HepG2 (cell line): ENCODE measurements at regions not wholly inside any gene's neighbourhood (a gene's known extent, or its start where the extent isn't known, plus 50 kb on each side); places are given as distances from the start of the nearest gene placed in this dataset.
"Not testable (repeated sequence)": the region's sequence is repeated elsewhere in the genome, so short reads cannot be mapped to it uniquely, and the experiment has no call there.

Source experiments
- ATAC-seq: fragments of 200-7000 bp; cut with Tn5 transposase; 3 replicates; pipeline ENCODE4 v1.9.1; 2020; ENCODE audit warnings: mild to moderate bottlenecking, moderate library complexity
- BruUV-seq: library from RNA; stranded (reverse); fragments of 400-500 nt; replicated peaks from 2 replicates; lab custom pipeline; 2021; lab: Mats Ljungman, UMichigan
- CTCF ChIA-PET: fragments of 300-600 bp; formaldehyde crosslinking; extraction: SDS; loops from one replicate; lab custom pipeline; 2021; ENCODE audit warnings: low total read pairs, inconsistent platforms, low intra/inter-chr PET ratio; lab: Yijun Ruan, JAX
- POLR2A ChIA-PET: fragments of 350-600 bp; sonication (Branson Sonifier 250); formaldehyde crosslinking; loops from one replicate; lab custom pipeline; 2020; ENCODE audit warnings: antibody characterized with exemption, inconsistent platforms; lab: Yijun Ruan, JAX
- DNase-seq: peaks from one replicate; pipeline ENCODE4 v3.0.0-alpha.2; 2015; ENCODE audit warnings: low spot score
- FAIRE-seq: peaks from 3 replicates; lab custom pipeline; 2011; peaks lifted over from hg19 to GRCh38; lab: Jason Lieb, UNC
- H2AFZ ChIP-seq: one replicate; pipeline ENCODE4 v1.6.1; 2011; ENCODE audit warnings: low read length, inconsistent platforms
- H3K27ac ChIP-seq: fragments of 300-600 bp; 3 replicates; pipeline ENCODE4 v1.8.0; 2011; ENCODE audit warnings: mixed run types, mild to moderate bottlenecking, mixed read lengths, low read length, inconsistent platforms; ENCODE audit not compliant: insufficient read depth; ENCODE audit errors: extremely low read length
- H3K27me3 ChIP-seq, 2 experiments: fragments of 200-600 bp in 1 of 2; 2 replicates in 1 of 2; 3 replicates in 1 of 2; pipeline versions ENCODE4 v1.6.0 to v1.8.0; 2011; ENCODE audit warnings: low read length in 2 of 2, mild to moderate bottlenecking in 2 of 2, moderate library complexity in 2 of 2, inconsistent platforms in 1 of 2; ENCODE audit not compliant: insufficient read depth in 2 of 2, control insufficient read depth in 1 of 2
- H3K36me3 ChIP-seq, 2 experiments: fragments of 200-600 bp in 1 of 2; replicated peaks in 1 of 2; 2 replicates in 1 of 2; 3 replicates in 1 of 2; pipeline versions ENCODE4 v1.5.1 to v1.8.0; 2011; ENCODE audit warnings: low read length in 2 of 2, inconsistent platforms in 1 of 2; ENCODE audit not compliant: insufficient read depth in 2 of 2, control insufficient read depth in 1 of 2
- H3K4me1 ChIP-seq: 2 replicates; pipeline ENCODE4 v1.5.1; 2012; ENCODE audit warnings: low read length, inconsistent platforms; ENCODE audit not compliant: insufficient read depth
- H3K4me2 ChIP-seq: 2 replicates; pipeline ENCODE4 v1.6.0; 2011; ENCODE audit warnings: low read depth, low read length, inconsistent platforms
- H3K4me3 ChIP-seq, 3 experiments: fragments of 200-600 bp in 1 of 3; sonication (generic), shearing (Covaris generic) in 1 of 3; replicated peaks in 1 of 3; 2 replicates each; pipeline ENCODE4 v1.5.1; 2011 to 2016; ENCODE audit warnings: low read length in 3 of 3, inconsistent platforms in 2 of 3, low read depth in 2 of 3, mild to moderate bottlenecking in 2 of 3, control low read depth in 1 of 3, mixed read lengths in 1 of 3; ENCODE audit not compliant: insufficient read depth in 1 of 3
- H3K79me2 ChIP-seq: one replicate; pipeline ENCODE4 v1.6.1; 2011; ENCODE audit warnings: low read length, inconsistent platforms; ENCODE audit not compliant: insufficient read depth
- H3K9ac ChIP-seq: 2 replicates; pipeline ENCODE4 v1.6.0; 2011; ENCODE audit warnings: mild to moderate bottlenecking, low read depth, low read length, inconsistent platforms; ENCODE audit not compliant: insufficient read depth
- H3K9me3 ChIP-seq: 2 replicates; pipeline ENCODE4 v1.5.1; 2012; ENCODE audit warnings: mild to moderate bottlenecking, low read length
- H4K20me1 ChIP-seq: 2 replicates; pipeline ENCODE4 v1.6.0; 2011; ENCODE audit warnings: inconsistent platforms, mild to moderate bottlenecking, low read length, moderate library complexity; ENCODE audit not compliant: insufficient read depth
- WGBS: methylation state at CpG from one replicate; pipeline ENCODE4 v1.1.6; 2017; ENCODE audit warnings: low lambda C conversion rate; 5-methylcytosine and 5-hydroxymethylcytosine counted together
- in situ Hi-C: cut with HindIII; loops from 2 replicates; pipeline ENCODE4 v1.10.0; 2017; ENCODE audit warnings: low pct_unique_long_range_greater_than_20kb; ENCODE audit not compliant: extremely low pct_ligation_motif_present
- intact Hi-C: fragments of 100-400 bp; cut with micrococcal nuclease; formaldehyde crosslinking; loops from one replicate; pipeline ENCODE4 v1.10.0; 2022; ENCODE audit not compliant: unreplicated experiment
- small RNA-seq, 3 experiments: library from RNA; depleted of rRNA; stranded (forward); fragments of <200 nt; gene quantifications; one replicate each; pipeline ENCODE3, GENCODE V24; 2012; ENCODE audit warnings: low read depth in 2 of 3, low replicate concordance in 1 of 3; ENCODE audit not compliant: insufficient read length in 3 of 3, insufficient read depth in 2 of 3

GRCh38 chr17:43299300-43300076 lies 65.7 kb upstream of the RNU2-1 start:
- DNase-seq, CTCF ChIA-PET, H4K20me1 ChIP-seq, H3K27ac ChIP-seq, intact Hi-C loops, FAIRE-seq, in situ Hi-C loops, H3K36me3 ChIP-seq, H3K27me3 ChIP-seq, POLR2A ChIA-PET, H3K9ac ChIP-seq, H3K9me3 ChIP-seq, H3K4me3 ChIP-seq, H3K79me2 ChIP-seq, H3K4me1 ChIP-seq, H2AFZ ChIP-seq, H3K4me2 ChIP-seq: not testable (repeated sequence)
- peak; percentile 54 for ATAC-seq
- BruUV-seq, result TSS peak; percentile 96
- no CpG with 5 or more reads among the region's 37 CpGs for WGBS

GRCh38 chr17:43289670-43290069 lies 55.9 kb upstream of the RNU2-1 start:
- ATAC-seq, H3K9ac ChIP-seq, H3K79me2 ChIP-seq, H3K4me2 ChIP-seq, POLR2A ChIA-PET, FAIRE-seq, H3K27me3 ChIP-seq, DNase-seq, in situ Hi-C loops, H4K20me1 ChIP-seq, BruUV-seq, CTCF ChIA-PET, H3K27ac ChIP-seq, H3K4me1 ChIP-seq, H3K9me3 ChIP-seq, intact Hi-C loops, H3K4me3 ChIP-seq, H3K36me3 ChIP-seq, H2AFZ ChIP-seq: not testable (repeated sequence)
- WGBS, result no CpG with 5 or more reads among the region's 11 CpGs

- intact Hi-C loops, CTCF ChIA-PET, H3K27me3 ChIP-seq, BruUV-seq, H2AFZ ChIP-seq, H3K9ac ChIP-seq, ATAC-seq, H3K9me3 ChIP-seq, H3K79me2 ChIP-seq, FAIRE-seq, H3K27ac ChIP-seq, DNase-seq, H4K20me1 ChIP-seq, in situ Hi-C loops, POLR2A ChIA-PET, H3K4me2 ChIP-seq, H3K36me3 ChIP-seq, H3K4me1 ChIP-seq, H3K4me3 ChIP-seq: not testable (repeated sequence)
- WGBS, result no CpG with 5 or more reads among the region's 15 CpGs
Measured at GRCh38 chr17:43283606-43284005, 49.8 kb upstream of the RNU2-1 start.

Small RNAs in the stretch of these regions (small RNA-seq; reads per million reads assigned to genes)
- gene RF00004, result 0 reads per million in 3 experiments
